H9 (cell line): ENCODE measurements at regions not wholly inside any gene's neighbourhood (a gene's known extent, or its start where the extent isn't known, plus 50 kb on each side); places are given as distances from the start of the nearest gene placed in this dataset.

Experiments
- DNase-seq: peaks from one replicate; pipeline ENCODE4 v3.0.0-alpha.2; 2017
- H2AFZ ChIP-seq: one replicate; pipeline ENCODE4 v1.6.1; 2013; ENCODE audit warnings: mild to moderate bottlenecking, low read length, control low read depth, moderate library complexity
- H2AK5ac ChIP-seq: 2 replicates; pipeline ENCODE4 v1.6.1; 2013; ENCODE audit warnings: low read length, control low read depth, mixed read lengths; ENCODE audit not compliant: insufficient read length
- H2BK120ac ChIP-seq: one replicate; pipeline ENCODE4 v1.6.1; 2013; ENCODE audit warnings: low read depth, mild to moderate bottlenecking, low read length, control low read depth, inconsistent platforms; ENCODE audit not compliant: poor library complexity, severe bottlenecking
- H2BK12ac ChIP-seq: 2 replicates; pipeline ENCODE4 v1.6.1; 2013; ENCODE audit warnings: low read length, control low read depth, mixed read lengths, low read depth; ENCODE audit not compliant: insufficient read length
- H2BK15ac ChIP-seq: 2 replicates; pipeline ENCODE4 v1.6.1; 2013; ENCODE audit warnings: low read depth, low read length, control low read depth
- H2BK20ac ChIP-seq: one replicate; pipeline ENCODE4 v1.6.1; 2013; ENCODE audit warnings: low read depth, mild to moderate bottlenecking, low read length, control low read depth, inconsistent platforms; ENCODE audit not compliant: poor library complexity, severe bottlenecking
- H2BK5ac ChIP-seq: 2 replicates; pipeline ENCODE4 v1.6.1; 2013; ENCODE audit warnings: low read length, control low read depth, mixed read lengths; ENCODE audit not compliant: insufficient read length
- H3K14ac ChIP-seq: 2 replicates; pipeline ENCODE4 v1.6.1; 2013; ENCODE audit warnings: low read length, control low read depth; ENCODE audit not compliant: insufficient read depth
- H3K18ac ChIP-seq: 2 replicates; pipeline ENCODE4 v1.6.1; 2013; ENCODE audit warnings: low read depth, mild to moderate bottlenecking, mixed read lengths, low read length, control low read depth; ENCODE audit not compliant: insufficient read length
- H3K23ac ChIP-seq: 2 replicates; pipeline ENCODE4 v1.6.1; 2013; ENCODE audit warnings: low read length, control low read depth, mixed read lengths, low read depth; ENCODE audit not compliant: insufficient read length
- H3K23me2 ChIP-seq: 2 replicates; pipeline ENCODE4 v1.6.1; 2013; ENCODE audit warnings: low read depth, mild to moderate bottlenecking, mixed read lengths, low read length, control low read depth; ENCODE audit not compliant: insufficient read length, poor library complexity, severe bottlenecking
- H3K27ac ChIP-seq: 2 replicates; pipeline ENCODE4 v1.5.1; 2013; ENCODE audit warnings: low read length, control low read depth, mixed read lengths, low read depth; ENCODE audit not compliant: insufficient read length
- H3K27me3 ChIP-seq: 2 replicates; pipeline ENCODE4 v1.6.1; 2013; ENCODE audit warnings: low read length, control low read depth, inconsistent platforms; ENCODE audit not compliant: insufficient read depth
- H3K4ac ChIP-seq: 2 replicates; pipeline ENCODE4 v1.6.1; 2013; ENCODE audit warnings: low read depth, mild to moderate bottlenecking, control low read depth, inconsistent platforms, low read length, moderate library complexity
- H3K4me1 ChIP-seq: 2 replicates; pipeline ENCODE4 v1.6.1; 2013; ENCODE audit warnings: low read length, control low read depth, inconsistent platforms; ENCODE audit not compliant: insufficient read depth
- H3K4me2 ChIP-seq: 2 replicates; pipeline ENCODE4 v1.6.1; 2013; ENCODE audit warnings: low read length, control low read depth, mixed read lengths; ENCODE audit not compliant: insufficient read length, insufficient read depth
- H3K56ac ChIP-seq: 2 replicates; pipeline ENCODE4 v1.6.1; 2013; ENCODE audit warnings: low read depth, mild to moderate bottlenecking, mixed read lengths, low read length, control low read depth; ENCODE audit not compliant: insufficient read length
- H3K79me1 ChIP-seq: 2 replicates; pipeline ENCODE4 v1.6.1; 2013; ENCODE audit warnings: low read depth, mild to moderate bottlenecking, moderate library complexity, low read length, control low read depth, inconsistent platforms; ENCODE audit not compliant: insufficient read depth, poor library complexity, severe bottlenecking
- H3K79me2 ChIP-seq: 2 replicates; pipeline ENCODE4 v1.6.1; 2013; ENCODE audit warnings: low read length, control low read depth, inconsistent platforms; ENCODE audit not compliant: insufficient read depth
- H3K9ac ChIP-seq: 2 replicates; pipeline ENCODE4 v1.6.1; 2013; ENCODE audit warnings: low read length, control low read depth, mixed read lengths; ENCODE audit not compliant: insufficient read length; ENCODE audit errors: extremely low read depth
- H3K9me3 ChIP-seq: one replicate; pipeline ENCODE4 v1.6.1; 2013; ENCODE audit warnings: low read depth, low read length, inconsistent platforms; ENCODE audit not compliant: control insufficient read depth
- H3T11ph ChIP-seq: one replicate; pipeline ENCODE4 v1.6.1; 2013; ENCODE audit warnings: mild to moderate bottlenecking, low read length, control low read depth, inconsistent platforms
- H4K20me1 ChIP-seq: one replicate; pipeline ENCODE4 v1.6.1; 2013; ENCODE audit not compliant: control insufficient read depth, insufficient read length, insufficient read depth
- H4K5ac ChIP-seq: 2 replicates; pipeline ENCODE4 v1.6.1; 2013; ENCODE audit warnings: low read depth, mild to moderate bottlenecking, mixed read lengths, low read length, control low read depth; ENCODE audit not compliant: insufficient read length
- H4K8ac ChIP-seq: replicated peaks from 2 replicates; pipeline ENCODE4 v1.6.1; 2013; ENCODE audit warnings: low read length, control low read depth, mixed read lengths, low read depth; ENCODE audit not compliant: insufficient read length
- H4K91ac ChIP-seq: 2 replicates; pipeline ENCODE4 v1.6.1; 2013; ENCODE audit warnings: low read depth, mild to moderate bottlenecking, moderate library complexity, mixed read lengths, low read length, control low read depth; ENCODE audit not compliant: insufficient read length
- H3K27ac Mint-ChIP-seq, 3 experiments: 2 replicates in 2 of 3; 3 replicates in 1 of 3; pipeline ENCODE4 v1.8.0; 2020 to 2021; ENCODE audit warnings: mixed read lengths in 3 of 3, mild to moderate bottlenecking in 1 of 3, moderate library complexity in 1 of 3
- H3K27me3 Mint-ChIP-seq: 2 replicates; pipeline ENCODE4 v1.8.0; 2021; ENCODE audit warnings: low read depth, mild to moderate bottlenecking, moderate library complexity, mixed read lengths
- H3K36me3 Mint-ChIP-seq, 3 experiments: 2 replicates in 2 of 3; 3 replicates in 1 of 3; pipeline ENCODE4 v1.8.0; 2020 to 2021; ENCODE audit warnings: low read depth in 3 of 3, mixed read lengths in 3 of 3; ENCODE audit not compliant: insufficient read depth in 1 of 3
- H3K4me1 Mint-ChIP-seq, 2 experiments: 2 replicates each; pipeline ENCODE4 v1.8.0; 2020; ENCODE audit warnings: mixed read lengths in 2 of 2
- H3K4me3 Mint-ChIP-seq, 2 experiments: 2 replicates in 1 of 2; 3 replicates in 1 of 2; pipeline ENCODE4 v1.8.0; 2020 to 2021; ENCODE audit warnings: mild to moderate bottlenecking in 2 of 2, mixed read lengths in 2 of 2, moderate library complexity in 1 of 2
- H3K9me3 Mint-ChIP-seq, 2 experiments: 2 replicates in 1 of 2; 3 replicates in 1 of 2; pipeline ENCODE4 v1.8.0; 2020; ENCODE audit warnings: mild to moderate bottlenecking in 2 of 2, mixed read lengths in 2 of 2, moderate library complexity in 1 of 2
- CTCF ChIP-seq: fragments of 200-600 bp; sonication (generic); conservative IDR thresholded peaks from 3 replicates; pipeline ENCODE4 v1.8.0; 2021; ENCODE audit warnings: antibody characterized with exemption, mild to moderate bottlenecking
- WGBS: extraction: QIAGEN DNeasy Blood & Tissue Kit; methylation state at CpG from one replicate; pipeline ENCODE4 v1.1.7; 2013; ENCODE audit warnings: missing lambda C conversion rate, low lambda C conversion rate, mixed read lengths; ENCODE audit not compliant: insufficient read length; ENCODE audit errors: extremely low coverage; 5-methylcytosine and 5-hydroxymethylcytosine counted together

GRCh38 chr22:25332386-25332785 is 112.9 kb downstream of the CRYBB2 start:
- H3K4me1 ChIP-seq = no peaks in the 10 kb centered on the region
- H2BK120ac ChIP-seq = no peak overlapping the region
- H2BK12ac ChIP-seq = no peak overlapping the region
- no peak overlapping the region for H3K23ac ChIP-seq
- H3K18ac ChIP-seq = no peak overlapping the region
- H3K79me1 ChIP-seq = no peaks in the 10 kb centered on the region
- no peaks in the 10 kb centered on the region for H3K9me3 Mint-ChIP-seq
- H3K56ac ChIP-seq = no peak overlapping the region
- H3K27ac Mint-ChIP-seq = no peak overlapping the region; a peak in 1 of 7 replicates
- no peak overlapping the region for H2BK15ac ChIP-seq
- H2AFZ ChIP-seq = no peak overlapping the region
- no peaks in the 10 kb centered on the region for H3K9me3 ChIP-seq
- H3K27me3 Mint-ChIP-seq = peaks cover 2% of the 10 kb centered on the region; the same call in 1 of the 2 replicates
- no peaks in the 10 kb centered on the region for H3K36me3 Mint-ChIP-seq
- no peak overlapping the region for H4K5ac ChIP-seq
- H3K27me3 ChIP-seq = no peaks in the 10 kb centered on the region
- H3K4me2 ChIP-seq = no peak overlapping the region
- no peaks in the 10 kb centered on the region for H3K79me2 ChIP-seq
- no peak overlapping the region for H2BK5ac ChIP-seq
- no peak overlapping the region for H2BK20ac ChIP-seq
- DNase-seq = no peak
- H3K4ac ChIP-seq = no peak overlapping the region
- H3K4me1 Mint-ChIP-seq = peaks cover 6 to 7% of the 10 kb centered on the region in 2 experiments
- H3K23me2 ChIP-seq = no peaks in the 10 kb centered on the region
- TF ChIP-seq CTCF = no peak
- H3K27ac ChIP-seq = no peak overlapping the region
- no peak overlapping the region for H3K4me3 Mint-ChIP-seq
- no peak overlapping the region for H4K8ac ChIP-seq
- H4K20me1 ChIP-seq = no peaks in the 10 kb centered on the region
- no peak overlapping the region for H3K14ac ChIP-seq
- no peak overlapping the region for H4K91ac ChIP-seq
- H2AK5ac ChIP-seq = no peak overlapping the region
- H3T11ph ChIP-seq = no peak overlapping the region
- WGBS = no CpG with 5 or more reads among the region's 11 CpGs
- no peak overlapping the region for H3K9ac ChIP-seq
